HCT116 (cell line): ENCODE measurements at regions not wholly inside any gene's neighbourhood (a gene's known extent, or its start where the extent isn't known, plus 50 kb on each side); places are given as distances from the start of the nearest gene placed in this dataset.

ENCODE experiments used
- EZH2 ChIP-seq: fragments of 200-600 bp; sonication (generic); IDR thresholded peaks from 2 replicates; pipeline ENCODE4 v1.6.1; 2017; ENCODE audit warnings: antibody characterized with exemption, mixed run types
- POLR2A ChIP-seq: IDR thresholded peaks from 2 replicates; pipeline ENCODE4 v1.7.0; 2011; ENCODE audit warnings: borderline replicate concordance; ENCODE audit not compliant: insufficient read depth, insufficient read length; ENCODE audit errors: extremely low read depth
- SIN3A ChIP-seq: IDR thresholded peaks from 2 replicates; pipeline ENCODE4 v1.6.1; 2012; ENCODE audit warnings: low read depth
- TF ChIP-seq, protein P1 (sequence below), 3 experiments: fragments of 200-600 bp in 1 of 3; sonication (generic) in 1 of 3; IDR thresholded peaks in 2 of 3; conservative IDR thresholded peaks in 1 of 3; 2 replicates each; pipeline ENCODE4 v1.5.1; 2012 to 2017; ENCODE audit warnings: low read depth in 2 of 3, low read length in 2 of 3, antibody characterized with exemption in 1 of 3, borderline replicate concordance in 1 of 3, control low read depth in 1 of 3, mild to moderate bottlenecking in 1 of 3, mixed read lengths in 1 of 3, mixed run types in 1 of 3, moderate library complexity in 1 of 3; ENCODE audit not compliant: insufficient read depth in 1 of 3

- TF ChIP-seq, protein P1, sequence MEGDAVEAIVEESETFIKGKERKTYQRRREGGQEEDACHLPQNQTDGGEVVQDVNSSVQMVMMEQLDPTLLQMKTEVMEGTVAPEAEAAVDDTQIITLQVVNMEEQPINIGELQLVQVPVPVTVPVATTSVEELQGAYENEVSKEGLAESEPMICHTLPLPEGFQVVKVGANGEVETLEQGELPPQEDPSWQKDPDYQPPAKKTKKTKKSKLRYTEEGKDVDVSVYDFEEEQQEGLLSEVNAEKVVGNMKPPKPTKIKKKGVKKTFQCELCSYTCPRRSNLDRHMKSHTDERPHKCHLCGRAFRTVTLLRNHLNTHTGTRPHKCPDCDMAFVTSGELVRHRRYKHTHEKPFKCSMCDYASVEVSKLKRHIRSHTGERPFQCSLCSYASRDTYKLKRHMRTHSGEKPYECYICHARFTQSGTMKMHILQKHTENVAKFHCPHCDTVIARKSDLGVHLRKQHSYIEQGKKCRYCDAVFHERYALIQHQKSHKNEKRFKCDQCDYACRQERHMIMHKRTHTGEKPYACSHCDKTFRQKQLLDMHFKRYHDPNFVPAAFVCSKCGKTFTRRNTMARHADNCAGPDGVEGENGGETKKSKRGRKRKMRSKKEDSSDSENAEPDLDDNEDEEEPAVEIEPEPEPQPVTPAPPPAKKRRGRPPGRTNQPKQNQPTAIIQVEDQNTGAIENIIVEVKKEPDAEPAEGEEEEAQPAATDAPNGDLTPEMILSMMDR (IDR thresholded peaks at IDR 0.05 in 2 of 3, conservative IDR thresholded peaks at IDR 0.05 in 1 of 3; ENCODE audit: borderline replicate concordance in 1 of 3, insufficient read depth in 1 of 3, low read depth in 2 of 3, low read length in 2 of 3) = no peak
- TF ChIP-seq SIN3A = no peak
- TF ChIP-seq POLR2A = no peak
- no peak for TF ChIP-seq EZH2
These were observed 844.6 kb downstream of the VRK1 start for GRCh38 chr14:97641827-97642226.
